Loucy (cell line): ENCODE measurements at regions not wholly inside any gene's neighbourhood (a gene's known extent, or its start where the extent isn't known, plus 50 kb on each side); places are given as distances from the start of the nearest gene placed in this dataset.

ENCODE experiments used
- H2AFZ ChIP-seq: fragments of 200-600 bp; sonication (generic); 2 replicates; pipeline ENCODE4 v1.6.0; 2016; ENCODE audit warnings: antibody characterized with exemption, mild to moderate bottlenecking, low read length, moderate library complexity
- H3F3A ChIP-seq: fragments of 200-600 bp; 2 replicates; pipeline ENCODE4 v1.6.0; 2016; ENCODE audit warnings: antibody characterized with exemption, low read depth, mild to moderate bottlenecking
- H3K27me3 ChIP-seq: fragments of 200-600 bp; sonication (generic); 2 replicates; pipeline ENCODE4 v1.6.1; 2014; ENCODE audit warnings: low read length, mild to moderate bottlenecking; ENCODE audit not compliant: insufficient read depth, poor library complexity, severe bottlenecking
- H3K36me3 ChIP-seq: fragments of 200-600 bp; sonication (generic); 2 replicates; pipeline ENCODE4 v1.6.1; 2016; ENCODE audit warnings: low read length; ENCODE audit not compliant: insufficient read depth
- H3K4me1 ChIP-seq: fragments of 200-600 bp; sonication (generic); 2 replicates; pipeline ENCODE4 v1.5.1; 2014; ENCODE audit warnings: low read length, mild to moderate bottlenecking; ENCODE audit not compliant: insufficient read depth, poor library complexity, severe bottlenecking
- H3K4me2 ChIP-seq: fragments of 200-600 bp; sonication (generic); 2 replicates; pipeline ENCODE4 v1.6.0; 2014; ENCODE audit warnings: antibody characterized with exemption, low read length, low read depth, mild to moderate bottlenecking; ENCODE audit not compliant: poor library complexity, severe bottlenecking
- H3K4me3 ChIP-seq: fragments of 200-600 bp; sonication (generic); 2 replicates; pipeline ENCODE4 v1.5.1; 2014; ENCODE audit warnings: low read length, mild to moderate bottlenecking, mixed read lengths; ENCODE audit not compliant: poor library complexity, severe bottlenecking
- H3K79me2 ChIP-seq: fragments of 200-600 bp; sonication (generic); 2 replicates; pipeline ENCODE4 v1.6.1; 2014; ENCODE audit warnings: low read length; ENCODE audit not compliant: insufficient read depth
- H3K9ac ChIP-seq: fragments of 200-600 bp; sonication (generic); 2 replicates; pipeline ENCODE4 v1.6.0; 2014; ENCODE audit warnings: mild to moderate bottlenecking, low read depth, low read length, moderate library complexity; ENCODE audit not compliant: poor library complexity, severe bottlenecking
- H3K9me2 ChIP-seq: fragments of 200-600 bp; sonication (generic); replicated peaks from 2 replicates; pipeline ENCODE4 v1.6.1; 2016; ENCODE audit warnings: low read depth, low read length, mixed read lengths
- H3K9me3 ChIP-seq: fragments of 200-600 bp; sonication (generic); 2 replicates; pipeline ENCODE4 v1.6.1; 2014; ENCODE audit warnings: mild to moderate bottlenecking, antibody characterized with exemption, low read length, low read depth; ENCODE audit not compliant: insufficient read depth
- H4K20me1 ChIP-seq: fragments of 200-600 bp; sonication (generic); 2 replicates; pipeline ENCODE4 v1.6.0; 2014; ENCODE audit warnings: antibody characterized with exemption, low read length, mild to moderate bottlenecking; ENCODE audit not compliant: insufficient read depth, poor library complexity, severe bottlenecking
- CTCF ChIP-seq: fragments of 200-600 bp; sonication (generic); conservative IDR thresholded peaks from 2 replicates; pipeline ENCODE4 v1.5.1; 2014; ENCODE audit warnings: mild to moderate bottlenecking, antibody characterized with exemption, low read length
- EZH2phosphoT487 ChIP-seq: fragments of 200-600 bp; IDR thresholded peaks from 2 replicates; pipeline ENCODE4 v1.6.1; 2018; ENCODE audit warnings: antibody characterized with exemption, mild to moderate bottlenecking, moderate library complexity, borderline replicate concordance

GRCh38 chr6:50925981-50926380 lies 107.3 kb downstream of the TFAP2B start:
- H3F3A ChIP-seq: no peaks in the 10 kb centered on the region
- H4K20me1 ChIP-seq: no peaks in the 10 kb centered on the region
- no peak overlapping the region for H3K9ac ChIP-seq
- H3K4me2 ChIP-seq: no peak overlapping the region
- TF ChIP-seq CTCF: no peak
- no peak for TF ChIP-seq EZH2phosphoT487
- H3K79me2 ChIP-seq: no peaks in the 10 kb centered on the region
- no peaks in the 10 kb centered on the region for H3K4me1 ChIP-seq
- H2AFZ ChIP-seq: no peak overlapping the region
- no peaks in the 10 kb centered on the region for H3K27me3 ChIP-seq
- H3K9me3 ChIP-seq: no peaks in the 10 kb centered on the region
- no peaks in the 10 kb centered on the region for H3K9me2 ChIP-seq
- no peaks in the 10 kb centered on the region for H3K36me3 ChIP-seq
- H3K4me3 ChIP-seq: no peak overlapping the region

GRCh38 chr6:50927800-50928199 lies 109.1 kb downstream of the TFAP2B start:
- Histone ChIP-seq H3F3A (no peaks in the 10 kb centered on the region), H3K27me3 (no peaks in the 10 kb centered on the region), H3K79me2 (no peaks in the 10 kb centered on the region), H2AFZ (no peak overlapping the region), H3K36me3 (no peaks in the 10 kb centered on the region), H3K9ac (no peak overlapping the region), H4K20me1 (no peaks in the 10 kb centered on the region), H3K4me1 (no peaks in the 10 kb centered on the region), H3K9me3 (no peaks in the 10 kb centered on the region), H3K9me2 (no peaks in the 10 kb centered on the region), H3K4me3 (no peak overlapping the region), H3K4me2 (no peak overlapping the region)
- TF ChIP-seq CTCF (no peak), EZH2phosphoT487 (no peak)

GRCh38 chr6:50929323-50929722 lies 110.7 kb downstream of the TFAP2B start:
- H3K9me3 ChIP-seq: no peaks in the 10 kb centered on the region
- H2AFZ ChIP-seq: no peak overlapping the region
- H3K36me3 ChIP-seq: no peaks in the 10 kb centered on the region
- no peaks in the 10 kb centered on the region for H4K20me1 ChIP-seq
- no peak overlapping the region for H3K9ac ChIP-seq
- H3K4me3 ChIP-seq: no peak overlapping the region
- H3K79me2 ChIP-seq: no peaks in the 10 kb centered on the region
- no peaks in the 10 kb centered on the region for H3F3A ChIP-seq
- no peaks in the 10 kb centered on the region for H3K27me3 ChIP-seq
- H3K4me1 ChIP-seq: no peaks in the 10 kb centered on the region
- no peaks in the 10 kb centered on the region for H3K9me2 ChIP-seq
- no peak overlapping the region for H3K4me2 ChIP-seq
- TF ChIP-seq EZH2phosphoT487 (no peak), CTCF (no peak)
